Colonic mucosa (tissue), 4 donors: ENCODE measurements at regions not wholly inside any gene's neighbourhood (a gene's known extent, or its start where the extent isn't known, plus 50 kb on each side); places are given as distances from the start of the nearest gene placed in this dataset.

Experiments used
- DNase-seq: peaks from one replicate; pipeline ENCODE4 v3.0.0-alpha.2; 2020
- H3K27ac ChIP-seq: fragments of 200-600 bp; one replicate; pipeline ENCODE4 v1.8.0; 2021
- H3K27me3 ChIP-seq: fragments of 200-600 bp; one replicate; pipeline ENCODE4 v1.8.0; 2021
- H3K36me3 ChIP-seq: fragments of 200-600 bp; one replicate; pipeline ENCODE4 v1.8.0; 2021
- H3K4me1 ChIP-seq: fragments of 200-600 bp; one replicate; pipeline ENCODE4 v1.8.0; 2021; ENCODE audit warnings: mild to moderate bottlenecking
- H3K4me3 ChIP-seq: fragments of 200-600 bp; one replicate; pipeline ENCODE4 v1.8.0; 2021
- H3K9ac ChIP-seq, 2 donors: one replicate each; pipeline ENCODE4 v1.7.0; 2013; ENCODE audit warnings: control low read depth in 2 of 2, low read depth in 2 of 2, low read length in 2 of 2
- H3K9me3 ChIP-seq: fragments of 200-600 bp; one replicate; pipeline ENCODE4 v1.8.0; 2021
- CTCF ChIP-seq: fragments of 200-600 bp; IDR thresholded peaks from one replicate; pipeline ENCODE4 v1.8.0; 2022; ENCODE audit warnings: antibody characterized with exemption, mild to moderate bottlenecking
- intact Hi-C: fragments of 100-400 bp; cut with DNase I; formaldehyde crosslinking; loops from one replicate; pipeline ENCODE4 v1.14.1; 2022
- donor health status: healthy.
- donor health status: DM: no; HTN: no; CAD: no.
- donor health status: DM: no; HTN: no; CAD: no.

GRCh38 chr2:65864619-65865018 lies 432.2 kb upstream of the SPRED2 start:
- DNase-seq: no peak
- Histone ChIP-seq H3K4me3 (no peak overlapping the region), H3K36me3 (no peaks in the 10 kb centered on the region), H3K9ac (no peak overlapping the region), H3K27me3 (no peaks in the 10 kb centered on the region), H3K4me1 (no peaks in the 10 kb centered on the region), H3K9me3 (no peaks in the 10 kb centered on the region), H3K27ac (no peak overlapping the region)
- intact Hi-C loops: no loop called here
- TF ChIP-seq CTCF: no peak

- no peak overlapping the region for H3K27ac ChIP-seq
- no peak for DNase-seq
- no peaks in the 10 kb centered on the region for H3K36me3 ChIP-seq
- TF ChIP-seq CTCF: no peak
- intact Hi-C loops: no loop called here
- H3K4me1 ChIP-seq: no peaks in the 10 kb centered on the region
- H3K9ac ChIP-seq: no peak overlapping the region
- H3K27me3 ChIP-seq: no peaks in the 10 kb centered on the region
- H3K9me3 ChIP-seq: no peaks in the 10 kb centered on the region
- no peak overlapping the region for H3K4me3 ChIP-seq
Measured at GRCh38 chr2:65863713-65864112, 431.3 kb upstream of the SPRED2 start.

GRCh38 chr2:65856928-65857327 lies 424.5 kb upstream of the SPRED2 start:
- Histone ChIP-seq H3K27ac (no peak overlapping the region), H3K4me3 (no peak overlapping the region), H3K9me3 (no peaks in the 10 kb centered on the region), H3K36me3 (no peaks in the 10 kb centered on the region), H3K4me1 (no peaks in the 10 kb centered on the region), H3K9ac (no peak overlapping the region), H3K27me3 (no peaks in the 10 kb centered on the region)
- DNase-seq: no peak
- intact Hi-C loops: no loop called here
- no peak for TF ChIP-seq CTCF

GRCh38 chr2:65856423-65856822 lies 424.0 kb upstream of the SPRED2 start:
- intact Hi-C loops: no loop called here
- H3K36me3 ChIP-seq: no peaks in the 10 kb centered on the region
- H3K27ac ChIP-seq: no peak overlapping the region
- H3K4me3 ChIP-seq: no peak overlapping the region
- H3K9me3 ChIP-seq: no peaks in the 10 kb centered on the region
- no peak for DNase-seq
- H3K9ac ChIP-seq: no peak overlapping the region
- no peak for TF ChIP-seq CTCF
- no peaks in the 10 kb centered on the region for H3K27me3 ChIP-seq
- H3K4me1 ChIP-seq: no peaks in the 10 kb centered on the region

- no peak for TF ChIP-seq CTCF
- Histone ChIP-seq H3K27me3 (no peaks in the 10 kb centered on the region), H3K9me3 (no peaks in the 10 kb centered on the region), H3K27ac (no peak overlapping the region), H3K4me1 (no peaks in the 10 kb centered on the region), H3K4me3 (no peak overlapping the region), H3K9ac (no peak overlapping the region), H3K36me3 (no peaks in the 10 kb centered on the region)
- DNase-seq: no peak
- intact Hi-C loops: no loop called here
Measured at GRCh38 chr2:65850695-65851094, 418.3 kb upstream of the SPRED2 start.
